T-helper 2 cell treated with Interferon-gamma antibody and Interleukin-4, amounts not matched to agents 5 μg/mL and 100 μg/mL, for 36 hours (primary cell): ENCODE measurements at regions not wholly inside any gene's neighbourhood (a gene's known extent, or its start where the extent isn't known, plus 50 kb on each side); places are given as distances from the start of the nearest gene placed in this dataset.

Experiments
- DNase-seq: peaks from one replicate; pipeline ENCODE4 v3.0.0; 2021; ENCODE audit warnings: low spot score
- H3K27ac Mint-ChIP-seq: one replicate; pipeline ENCODE4 v1.8.0; 2021; ENCODE audit warnings: mild to moderate bottlenecking, mixed read lengths
- H3K27me3 Mint-ChIP-seq: one replicate; pipeline ENCODE4 v1.8.0; 2021; ENCODE audit warnings: low read depth, mixed read lengths
- H3K36me3 Mint-ChIP-seq: one replicate; pipeline ENCODE4 v1.8.0; 2021; ENCODE audit warnings: low read depth, mixed read lengths
- H3K4me1 Mint-ChIP-seq: one replicate; pipeline ENCODE4 v1.8.0; 2021; ENCODE audit warnings: low read depth, mixed read lengths
- H3K4me3 Mint-ChIP-seq: one replicate; pipeline ENCODE4 v1.8.0; 2022; ENCODE audit warnings: mild to moderate bottlenecking, moderate library complexity, mixed read lengths
- H3K9me3 Mint-ChIP-seq: one replicate; pipeline ENCODE4 v1.8.0; 2021; ENCODE audit warnings: mixed read lengths

- Mint-ChIP-seq H3K36me3 (no peaks in the 10 kb centered on the region), H3K4me1 (no peaks in the 10 kb centered on the region), H3K27me3 (no peaks in the 10 kb centered on the region), H3K4me3 (no peak overlapping the region), H3K9me3 (peaks cover 16% of the 10 kb centered on the region), H3K27ac (no peak overlapping the region)
- DNase-seq: no peak
Measured at GRCh38 chr15:37339437-37339836, 239.1 kb upstream of the MEIS2 start.

GRCh38 chr15:37339856-37340255 lies 239.5 kb upstream of the MEIS2 start:
- Mint-ChIP-seq H3K4me3 (no peak overlapping the region), H3K27ac (no peak overlapping the region), H3K4me1 (no peaks in the 10 kb centered on the region), H3K27me3 (no peaks in the 10 kb centered on the region), H3K36me3 (no peaks in the 10 kb centered on the region), H3K9me3 (peaks cover 16% of the 10 kb centered on the region)
- no peak for DNase-seq

GRCh38 chr15:37340438-37340837 lies 240.1 kb upstream of the MEIS2 start:
- H3K36me3 Mint-ChIP-seq: no peaks in the 10 kb centered on the region
- no peaks in the 10 kb centered on the region for H3K4me1 Mint-ChIP-seq
- H3K4me3 Mint-ChIP-seq: no peak overlapping the region
- DNase-seq: no peak
- H3K9me3 Mint-ChIP-seq: peaks cover 15% of the 10 kb centered on the region
- H3K27me3 Mint-ChIP-seq: no peaks in the 10 kb centered on the region
- no peak overlapping the region for H3K27ac Mint-ChIP-seq

GRCh38 chr15:37359101-37359892 lies 258.9 kb upstream of the MEIS2 start:
- H3K4me1 Mint-ChIP-seq: no peaks in the 10 kb centered on the region
- no peaks in the 10 kb centered on the region for H3K36me3 Mint-ChIP-seq
- no peak overlapping the region for H3K27ac Mint-ChIP-seq
- H3K9me3 Mint-ChIP-seq: peaks cover 34% of the 10 kb centered on the region
- no peak for DNase-seq
- no peak overlapping the region for H3K4me3 Mint-ChIP-seq
- H3K27me3 Mint-ChIP-seq: no peaks in the 10 kb centered on the region

GRCh38 chr15:37359893-37360290 lies 259.5 kb upstream of the MEIS2 start:
- Mint-ChIP-seq H3K4me1 (no peaks in the 10 kb centered on the region), H3K27me3 (no peaks in the 10 kb centered on the region), H3K27ac (no peak overlapping the region), H3K4me3 (no peak overlapping the region), H3K9me3 (peaks cover 34% of the 10 kb centered on the region), H3K36me3 (no peaks in the 10 kb centered on the region)
- DNase-seq: no peak

GRCh38 chr15:37360724-37361123 lies 260.4 kb upstream of the MEIS2 start:
- H3K4me1 Mint-ChIP-seq: no peaks in the 10 kb centered on the region
- peaks cover 33% of the 10 kb centered on the region for H3K9me3 Mint-ChIP-seq
- no peak overlapping the region for H3K4me3 Mint-ChIP-seq
- no peak overlapping the region for H3K27ac Mint-ChIP-seq
- no peaks in the 10 kb centered on the region for H3K36me3 Mint-ChIP-seq
- no peak for DNase-seq
- no peaks in the 10 kb centered on the region for H3K27me3 Mint-ChIP-seq

- DNase-seq: no peak
- Mint-ChIP-seq H3K27me3 (no peaks in the 10 kb centered on the region), H3K9me3 (peaks cover 36% of the 10 kb centered on the region), H3K4me1 (no peaks in the 10 kb centered on the region), H3K36me3 (no peaks in the 10 kb centered on the region), H3K4me3 (no peak overlapping the region), H3K27ac (no peak overlapping the region)
Measured at GRCh38 chr15:37361621-37362020, 261.3 kb upstream of the MEIS2 start.

GRCh38 chr15:37362414-37362813 lies 262.1 kb upstream of the MEIS2 start:
- no peak for DNase-seq
- no peaks in the 10 kb centered on the region for H3K36me3 Mint-ChIP-seq
- H3K4me3 Mint-ChIP-seq: no peak overlapping the region
- H3K27me3 Mint-ChIP-seq: no peaks in the 10 kb centered on the region
- H3K27ac Mint-ChIP-seq: no peak overlapping the region
- no peaks in the 10 kb centered on the region for H3K4me1 Mint-ChIP-seq
- H3K9me3 Mint-ChIP-seq: peaks cover 36% of the 10 kb centered on the region

GRCh38 chr15:37368961-37369360 lies 268.6 kb upstream of the MEIS2 start:
- no peaks in the 10 kb centered on the region for H3K4me1 Mint-ChIP-seq
- H3K9me3 Mint-ChIP-seq: peaks cover 49% of the 10 kb centered on the region
- no peak for DNase-seq
- H3K27ac Mint-ChIP-seq: no peak overlapping the region
- H3K27me3 Mint-ChIP-seq: no peaks in the 10 kb centered on the region
- no peak overlapping the region for H3K4me3 Mint-ChIP-seq
- no peaks in the 10 kb centered on the region for H3K36me3 Mint-ChIP-seq

GRCh38 chr15:37370941-37371340 lies 270.6 kb upstream of the MEIS2 start:
- DNase-seq: no peak
- peaks cover 47% of the 10 kb centered on the region for H3K9me3 Mint-ChIP-seq
- H3K27ac Mint-ChIP-seq: no peak overlapping the region
- H3K4me3 Mint-ChIP-seq: no peak overlapping the region
- no peaks in the 10 kb centered on the region for H3K27me3 Mint-ChIP-seq
- no peaks in the 10 kb centered on the region for H3K4me1 Mint-ChIP-seq
- no peaks in the 10 kb centered on the region for H3K36me3 Mint-ChIP-seq

GRCh38 chr15:37372064-37372463 lies 271.7 kb upstream of the MEIS2 start:
- Mint-ChIP-seq H3K36me3 (no peaks in the 10 kb centered on the region), H3K27me3 (no peaks in the 10 kb centered on the region), H3K4me3 (no peak overlapping the region), H3K9me3 (peaks cover 41% of the 10 kb centered on the region), H3K27ac (no peak overlapping the region), H3K4me1 (no peaks in the 10 kb centered on the region)
- no peak for DNase-seq

- Mint-ChIP-seq H3K9me3 (peaks cover 39% of the 10 kb centered on the region), H3K4me1 (no peaks in the 10 kb centered on the region), H3K36me3 (no peaks in the 10 kb centered on the region), H3K4me3 (no peak overlapping the region), H3K27ac (no peak overlapping the region), H3K27me3 (no peaks in the 10 kb centered on the region)
- DNase-seq: no peak
Measured at GRCh38 chr15:37375519-37375918, 275.2 kb upstream of the MEIS2 start.

GRCh38 chr15:37377428-37377827 lies 277.1 kb upstream of the MEIS2 start:
- Mint-ChIP-seq H3K4me3 (no peak overlapping the region), H3K9me3 (peaks cover 39% of the 10 kb centered on the region), H3K36me3 (no peaks in the 10 kb centered on the region), H3K27ac (no peak overlapping the region), H3K27me3 (no peaks in the 10 kb centered on the region), H3K4me1 (no peaks in the 10 kb centered on the region)
- DNase-seq: no peak

- Mint-ChIP-seq H3K4me3 (no peak overlapping the region), H3K27me3 (no peaks in the 10 kb centered on the region), H3K27ac (no peak overlapping the region)
Measured at GRCh38 chr15:37394402-37395099, 294.2 kb upstream of the MEIS2 start.

More at GRCh38 chr15:37394402-37395099, 294.2 kb upstream of the MEIS2 start:
- H3K36me3 Mint-ChIP-seq: no peaks in the 10 kb centered on the region
- no peaks in the 10 kb centered on the region for H3K4me1 Mint-ChIP-seq
- DNase-seq: no peak
- peaks cover 69% of the 10 kb centered on the region for H3K9me3 Mint-ChIP-seq
